Smooth muscle cell (in vitro differentiated cells): ENCODE measurements at regions not wholly inside any gene's neighbourhood (a gene's known extent, or its start where the extent isn't known, plus 50 kb on each side); places are given as distances from the start of the nearest gene placed in this dataset.

Source experiments
- DNase-seq: peaks from one replicate; lab custom pipeline; 2025; ENCODE audit not compliant: unreplicated experiment; lab: John Stamatoyannopoulos, UW
- H2AFZ ChIP-seq: fragments of 200-600 bp; sonication (generic); 2 replicates; pipeline ENCODE4 v1.6.0; 2016; ENCODE audit warnings: antibody characterized with exemption, low read depth, mild to moderate bottlenecking
- H3F3A ChIP-seq: fragments of 200-600 bp; sonication (generic); 2 replicates; pipeline ENCODE4 v1.6.0; 2017; ENCODE audit warnings: antibody characterized with exemption, low read depth
- H3K27ac ChIP-seq: fragments of 200-600 bp; sonication (generic); 2 replicates; pipeline ENCODE4 v1.5.1; 2016; ENCODE audit warnings: low read depth, mild to moderate bottlenecking
- H3K27me3 ChIP-seq: fragments of 200-600 bp; sonication (generic); 2 replicates; pipeline ENCODE4 v1.6.1; 2016; ENCODE audit warnings: low read depth, mild to moderate bottlenecking
- H3K36me3 ChIP-seq: fragments of 200-600 bp; sonication (generic); 2 replicates; pipeline ENCODE4 v1.5.1; 2016; ENCODE audit warnings: low read depth
- H3K4me1 ChIP-seq: fragments of 200-600 bp; sonication (generic); 2 replicates; pipeline ENCODE4 v1.5.1; 2016; ENCODE audit warnings: low read depth
- H3K4me2 ChIP-seq: fragments of 200-600 bp; sonication (generic); 2 replicates; pipeline ENCODE4 v1.6.0; 2016; ENCODE audit warnings: mild to moderate bottlenecking
- H3K4me3 ChIP-seq: fragments of 200-600 bp; sonication (generic); 2 replicates; pipeline ENCODE4 v1.5.1; 2016; ENCODE audit warnings: mild to moderate bottlenecking
- H3K79me2 ChIP-seq: fragments of 200-600 bp; sonication (generic); 2 replicates; pipeline ENCODE4 v1.6.0; 2016; ENCODE audit warnings: low read depth, mild to moderate bottlenecking
- H3K9ac ChIP-seq: fragments of 200-600 bp; sonication (generic); 2 replicates; pipeline ENCODE4 v1.6.0; 2016; ENCODE audit warnings: low read depth
- H3K9me3 ChIP-seq: fragments of 200-600 bp; sonication (generic); replicated peaks from 2 replicates; pipeline ENCODE4 v1.5.1; 2016; ENCODE audit warnings: low read depth
- H4K20me1 ChIP-seq: fragments of 200-600 bp; sonication (generic); 2 replicates; pipeline ENCODE4 v1.6.0; 2016; ENCODE audit warnings: low read depth
- WGBS: methylation state at CpG from one replicate; pipeline ENCODE4 v1.1.7; 2016; ENCODE audit warnings: low lambda C conversion rate; 5-methylcytosine and 5-hydroxymethylcytosine counted together
- TF ChIP-seq, protein P1 (sequence below): fragments of 200-600 bp; sonication (generic); IDR thresholded peaks from 2 replicates; pipeline ENCODE4 v1.5.1; 2017; ENCODE audit warnings: borderline replicate concordance, mild to moderate bottlenecking, antibody characterized with exemption; ENCODE audit not compliant: insufficient read depth, poor library complexity, severe bottlenecking

DNA sequence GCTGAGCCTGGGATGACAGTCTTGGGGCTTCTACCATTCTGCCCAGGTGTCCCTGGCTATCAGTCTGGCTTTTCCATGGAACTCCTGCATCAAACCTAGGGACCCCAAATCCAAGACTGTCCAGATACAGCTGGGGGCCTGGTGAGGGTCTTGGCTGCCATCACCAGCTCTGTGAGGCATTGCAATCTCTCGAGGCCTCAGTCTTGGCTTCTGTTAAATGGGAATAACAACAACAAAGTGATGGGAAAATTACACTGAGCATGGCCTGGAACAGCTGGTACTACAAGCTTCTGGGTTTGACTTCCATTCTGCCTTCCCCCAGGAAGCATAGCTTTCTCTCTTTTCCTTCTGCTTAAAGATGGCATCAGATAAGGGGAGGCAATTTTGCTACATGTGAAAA lies 50.0 kb upstream of the LCTL start:
- no peak for DNase-seq
- H3K4me2 ChIP-seq: no peak overlapping the region
- H3K9ac ChIP-seq: no peak overlapping the region
- H3K27ac ChIP-seq: no peak overlapping the region
- H3K9me3 ChIP-seq: no peaks in the 10 kb centered on the region
- no peaks in the 10 kb centered on the region for H4K20me1 ChIP-seq
- H2AFZ ChIP-seq: no peak overlapping the region
- 78% methylated on average over 1 of the region's 1 CpG for WGBS
- TF ChIP-seq, protein P1, sequence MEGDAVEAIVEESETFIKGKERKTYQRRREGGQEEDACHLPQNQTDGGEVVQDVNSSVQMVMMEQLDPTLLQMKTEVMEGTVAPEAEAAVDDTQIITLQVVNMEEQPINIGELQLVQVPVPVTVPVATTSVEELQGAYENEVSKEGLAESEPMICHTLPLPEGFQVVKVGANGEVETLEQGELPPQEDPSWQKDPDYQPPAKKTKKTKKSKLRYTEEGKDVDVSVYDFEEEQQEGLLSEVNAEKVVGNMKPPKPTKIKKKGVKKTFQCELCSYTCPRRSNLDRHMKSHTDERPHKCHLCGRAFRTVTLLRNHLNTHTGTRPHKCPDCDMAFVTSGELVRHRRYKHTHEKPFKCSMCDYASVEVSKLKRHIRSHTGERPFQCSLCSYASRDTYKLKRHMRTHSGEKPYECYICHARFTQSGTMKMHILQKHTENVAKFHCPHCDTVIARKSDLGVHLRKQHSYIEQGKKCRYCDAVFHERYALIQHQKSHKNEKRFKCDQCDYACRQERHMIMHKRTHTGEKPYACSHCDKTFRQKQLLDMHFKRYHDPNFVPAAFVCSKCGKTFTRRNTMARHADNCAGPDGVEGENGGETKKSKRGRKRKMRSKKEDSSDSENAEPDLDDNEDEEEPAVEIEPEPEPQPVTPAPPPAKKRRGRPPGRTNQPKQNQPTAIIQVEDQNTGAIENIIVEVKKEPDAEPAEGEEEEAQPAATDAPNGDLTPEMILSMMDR: no peak
- no peak overlapping the region for H3K4me3 ChIP-seq
- no peaks in the 10 kb centered on the region for H3K36me3 ChIP-seq
- H3K79me2 ChIP-seq: no peaks in the 10 kb centered on the region
- peaks cover 19% of the 10 kb centered on the region for H3F3A ChIP-seq
- H3K27me3 ChIP-seq: no peaks in the 10 kb centered on the region
- peaks cover 7% of the 10 kb centered on the region for H3K4me1 ChIP-seq

DNA sequence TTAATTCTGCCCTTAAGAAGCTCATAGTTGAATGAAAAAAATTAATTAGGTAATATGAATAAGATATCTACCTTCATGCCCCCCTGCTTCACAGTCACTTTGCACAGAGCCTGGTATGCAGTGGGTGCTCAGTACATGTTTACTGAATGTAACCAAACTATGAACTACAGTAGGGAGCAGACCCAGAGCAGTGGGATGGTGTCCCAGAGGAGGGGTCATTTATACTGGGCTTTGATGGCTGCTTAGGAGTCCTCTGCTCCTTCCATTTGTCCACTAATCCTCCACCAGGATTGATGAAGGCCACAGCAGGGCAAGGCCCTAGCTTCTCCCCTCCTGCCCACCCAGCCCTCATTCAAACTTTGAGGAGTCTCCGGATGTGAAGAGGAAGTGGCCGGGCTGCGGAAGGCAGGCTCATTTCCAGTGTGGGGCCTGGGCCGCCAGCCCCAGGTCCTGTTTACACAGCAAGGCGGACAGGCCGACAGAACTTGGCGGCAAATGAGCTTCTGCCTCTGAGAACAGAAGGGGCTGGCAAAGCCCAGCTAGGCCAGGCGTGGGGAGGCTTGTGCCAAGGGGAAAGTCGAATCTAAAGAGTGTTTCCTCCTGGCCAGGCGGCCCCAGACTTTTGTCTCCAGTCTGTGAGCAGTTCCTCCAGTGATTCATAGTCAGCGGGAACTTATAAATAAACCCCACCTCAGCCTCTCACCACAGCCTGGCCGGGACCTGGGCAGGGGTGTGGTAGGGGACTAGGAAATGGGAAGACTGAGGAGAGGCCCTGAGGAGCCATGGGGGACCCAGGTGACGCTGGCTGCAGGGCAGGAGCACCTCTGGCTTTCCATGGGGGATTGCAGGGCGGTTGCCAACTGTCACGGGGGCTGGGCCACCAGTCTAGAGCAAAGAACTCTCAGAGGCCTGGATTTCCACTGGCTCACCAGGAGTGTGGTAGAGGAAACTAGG lies 51.6 kb upstream of the LCTL start:
- Histone ChIP-seq H3K36me3 (no peaks in the 10 kb centered on the region), H3K9me3 (no peaks in the 10 kb centered on the region), H3K4me3 (no peak overlapping the region), H3K4me1 (peaks cover 19% of the 10 kb centered on the region), H3K79me2 (no peaks in the 10 kb centered on the region), H3F3A (peaks cover 24% of the 10 kb centered on the region), H4K20me1 (no peaks in the 10 kb centered on the region), H3K4me2 (peak overlapping the region; percentile 52), H2AFZ (peak overlapping the region; percentile 76), H3K9ac (peak overlapping the region; percentile 77), H3K27me3 (no peaks in the 10 kb centered on the region), H3K27ac (peak overlapping the region; percentile 96)
- peak; percentile 28 for DNase-seq
- 41% methylated on average over 15 of the region's 15 CpGs for WGBS
- TF ChIP-seq, protein P1: no peak

DNA sequence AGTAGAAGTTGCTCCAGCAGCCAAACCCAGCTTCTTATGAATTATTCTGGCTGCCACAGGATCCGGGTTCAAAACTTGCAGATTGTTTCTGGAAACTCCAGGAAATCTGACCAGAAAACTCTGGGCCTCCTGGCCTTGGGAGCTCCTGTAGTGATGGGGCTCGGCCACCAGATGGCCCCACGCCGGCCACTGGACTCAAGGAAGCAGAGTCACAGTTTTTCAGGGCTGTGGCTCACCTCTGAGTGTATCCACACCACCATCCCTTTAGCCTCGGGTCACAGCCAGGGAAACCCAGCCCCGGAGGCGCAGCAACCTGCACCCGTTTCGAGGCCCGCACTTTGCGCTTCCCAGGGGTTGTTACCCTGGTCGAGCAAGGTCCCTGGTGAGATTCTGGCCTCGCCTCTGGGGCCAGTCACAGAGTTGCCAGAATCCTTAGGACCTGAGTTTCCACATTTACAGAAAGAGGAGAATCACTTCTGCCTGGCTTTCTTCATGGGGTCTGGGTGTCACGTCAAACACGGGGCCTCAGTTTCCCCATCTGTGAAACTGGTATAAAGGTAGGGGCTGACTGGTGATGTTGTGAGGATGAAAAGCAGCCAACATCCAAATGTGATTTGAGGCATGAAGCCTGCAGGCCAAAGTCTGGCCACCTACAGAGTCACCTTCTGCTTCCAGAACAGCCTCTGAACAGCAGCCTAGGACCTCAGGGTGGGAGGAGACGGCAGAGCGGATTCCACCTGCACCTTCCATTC lies 53.5 kb upstream of the LCTL start:
- WGBS: 24% methylated on average over 17 of the region's 17 CpGs
- DNase-seq: peak; percentile 52
- H3K79me2 ChIP-seq: no peaks in the 10 kb centered on the region

More for the DNA sequence above, 53.5 kb upstream of the LCTL start:
- Histone ChIP-seq H3F3A (peaks cover 24% of the 10 kb centered on the region), H3K4me3 (no peak overlapping the region), H3K9ac (no peak overlapping the region), H3K27me3 (no peaks in the 10 kb centered on the region), H3K36me3 (no peaks in the 10 kb centered on the region), H4K20me1 (no peaks in the 10 kb centered on the region), H3K9me3 (no peaks in the 10 kb centered on the region), H3K27ac (peak overlapping the region; percentile 96), H3K4me1 (peaks cover 19% of the 10 kb centered on the region), H2AFZ (no peak overlapping the region), H3K4me2 (no peak overlapping the region)
- TF ChIP-seq, protein P1: peak; percentile 92
